Transverse colon (tissue), 4 donors: ENCODE measurements at regions not wholly inside any gene's neighbourhood (a gene's known extent, or its start where the extent isn't known, plus 50 kb on each side); places are given as distances from the start of the nearest gene placed in this dataset.

Experiments
- DNase-seq: peaks from one replicate; pipeline ENCODE4 v3.0.0-alpha.2; 2019
- H3K27ac ChIP-seq, 4 donors: fragments of 200-600 bp; sonication (generic); 2 replicates each; pipeline ENCODE4 v1.5.1; 2016 to 2018; ENCODE audit warnings: inconsistent platforms in 4 of 4
- H3K27me3 ChIP-seq: fragments of 200-600 bp; sonication (generic); 2 replicates; pipeline ENCODE4 v1.5.1; 2017; ENCODE audit warnings: inconsistent platforms
- H3K36me3 ChIP-seq, 4 donors: fragments of 200-600 bp; sonication (generic); 2 replicates each; pipeline ENCODE4 v1.5.1; 2017 to 2019; ENCODE audit warnings: inconsistent platforms in 4 of 4
- H3K4me1 ChIP-seq, 4 donors: fragments of 200-600 bp; sonication (generic); 2 replicates each; pipeline ENCODE4 v1.5.1; 2017 to 2020; ENCODE audit warnings: inconsistent platforms in 4 of 4
- H3K4me3 ChIP-seq, 4 donors: fragments of 200-600 bp; sonication (generic); 1 replicate in 1 of 4; 2 replicates in 3 of 4; pipeline versions ENCODE4 v1.5.1 to v1.6.1; 2017 to 2019; ENCODE audit warnings: inconsistent platforms in 4 of 4
- H3K9me3 ChIP-seq, 2 donors: fragments of 200-600 bp; sonication (generic); 2 replicates each; pipeline ENCODE4 v1.5.1; 2017 to 2019; ENCODE audit warnings: inconsistent platforms in 2 of 2
- EP300 ChIP-seq: sonication (generic); formaldehyde crosslinking; IDR thresholded peaks from one replicate; pipeline ENCODE4 v1.6.1; 2017; ENCODE audit warnings: antibody characterized with exemption, low read depth
- POLR2A ChIP-seq: fragments of 450-650 bp; IDR thresholded peaks from one replicate; pipeline ENCODE4 v1.6.1; 2016; ENCODE audit warnings: antibody characterized with exemption, mild to moderate bottlenecking, moderate library complexity
- POLR2AphosphoS5 ChIP-seq, 3 donors: sonication (generic); formaldehyde crosslinking; IDR thresholded peaks; one replicate each; pipeline ENCODE4 v1.6.1; 2016; ENCODE audit warnings: antibody characterized with exemption in 3 of 3
- WGBS, 2 donors: methylation state at CpG; one replicate each; pipeline ENCODE4 v1.1.5; 2018; ENCODE audit warnings: low coverage in 1 of 2; 5-methylcytosine and 5-hydroxymethylcytosine counted together
- in situ Hi-C, 4 donors: fragments of 200-750 bp; cut with MboI; loops; one replicate each; pipeline versions ENCODE4 v1.15.0 to v1.15.1; 2017; ENCODE audit warnings: low sequenced_read_pairs in 3 of 4, low pct_ligation_motif_present in 1 of 4, low pct_unique_long_range_greater_than_20kb in 1 of 4
- intact Hi-C: fragments of 100-400 bp; cut with DNase I; formaldehyde crosslinking; loops from one replicate; pipeline ENCODE4 v1.15.1; 2023; ENCODE audit warnings: low total_unique reads
- TF ChIP-seq, protein P1 (sequence below), 5 experiments: fragments of 200-600 bp in 3 of 5; fragments of 450-650 bp in 2 of 5; sonication (generic) in 3 of 5; IDR thresholded peaks; 1 replicate in 2 of 5; 2 replicates in 3 of 5; pipeline ENCODE4 v1.5.1; 2016 to 2017; ENCODE audit warnings: antibody characterized with exemption in 5 of 5, inconsistent platforms in 3 of 5, mild to moderate bottlenecking in 2 of 5, moderate library complexity in 1 of 5

DNA sequence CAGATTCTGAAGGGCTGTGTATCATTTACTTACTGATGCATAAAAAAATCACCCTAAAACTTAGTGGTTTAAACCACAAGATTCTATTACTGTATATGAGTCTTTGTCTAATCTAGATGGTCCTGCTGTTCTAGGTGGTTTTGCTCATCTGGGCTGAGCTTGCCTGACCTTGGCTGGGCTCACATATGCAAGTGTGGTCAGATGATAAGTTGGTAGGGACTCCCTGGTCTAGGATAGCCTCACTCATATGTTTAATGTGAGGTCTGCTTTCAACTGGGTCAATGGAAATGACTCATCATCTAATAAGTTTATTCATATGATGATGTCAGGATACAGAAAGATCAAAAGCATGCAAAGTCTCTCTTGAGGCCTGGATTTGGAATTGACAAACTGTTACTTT, 887.8 kb downstream of the TRHDE start:
- Histone ChIP-seq H3K4me3 (no peak overlapping the region), H3K4me1 (no peaks in the 10 kb centered on the region), H3K9me3 (no peaks in the 10 kb centered on the region), H3K27me3 (no peaks in the 10 kb centered on the region), H3K36me3 (no peaks in the 10 kb centered on the region), H3K27ac (no peak overlapping the region)
- no peak for DNase-seq
- in situ Hi-C loops, result no loop called here
- no peak for TF ChIP-seq POLR2A
- TF ChIP-seq, protein P1, sequence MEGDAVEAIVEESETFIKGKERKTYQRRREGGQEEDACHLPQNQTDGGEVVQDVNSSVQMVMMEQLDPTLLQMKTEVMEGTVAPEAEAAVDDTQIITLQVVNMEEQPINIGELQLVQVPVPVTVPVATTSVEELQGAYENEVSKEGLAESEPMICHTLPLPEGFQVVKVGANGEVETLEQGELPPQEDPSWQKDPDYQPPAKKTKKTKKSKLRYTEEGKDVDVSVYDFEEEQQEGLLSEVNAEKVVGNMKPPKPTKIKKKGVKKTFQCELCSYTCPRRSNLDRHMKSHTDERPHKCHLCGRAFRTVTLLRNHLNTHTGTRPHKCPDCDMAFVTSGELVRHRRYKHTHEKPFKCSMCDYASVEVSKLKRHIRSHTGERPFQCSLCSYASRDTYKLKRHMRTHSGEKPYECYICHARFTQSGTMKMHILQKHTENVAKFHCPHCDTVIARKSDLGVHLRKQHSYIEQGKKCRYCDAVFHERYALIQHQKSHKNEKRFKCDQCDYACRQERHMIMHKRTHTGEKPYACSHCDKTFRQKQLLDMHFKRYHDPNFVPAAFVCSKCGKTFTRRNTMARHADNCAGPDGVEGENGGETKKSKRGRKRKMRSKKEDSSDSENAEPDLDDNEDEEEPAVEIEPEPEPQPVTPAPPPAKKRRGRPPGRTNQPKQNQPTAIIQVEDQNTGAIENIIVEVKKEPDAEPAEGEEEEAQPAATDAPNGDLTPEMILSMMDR (IDR thresholded peaks at IDR 0.05), result no peak
- TF ChIP-seq EP300, result no peak
- no peak for TF ChIP-seq POLR2AphosphoS5 (IDR thresholded peaks at IDR 0.05)
- intact Hi-C loops, result loop anchor here (2.0 kb wide), 1 partner anchor 41 kb away; no protein-coding TSS in a partner anchor

GRCh38 chr12:73161970-73162369, 889.8 kb downstream of the TRHDE start:
- H3K4me3 ChIP-seq, result no peak overlapping the region
- WGBS, 2 donors, result 81 to 93% methylated on average over 2 of the region's 2 CpGs
- TF ChIP-seq EP300 (no peak), POLR2AphosphoS5 (IDR thresholded peaks at IDR 0.05) (no peak), POLR2A (no peak)
- TF ChIP-seq, protein P1 (IDR thresholded peaks at IDR 0.05), result no peak
- no peaks in the 10 kb centered on the region for H3K9me3 ChIP-seq
- in situ Hi-C loops (no loop called here), intact Hi-C loops (no loop called here)
- H3K4me1 ChIP-seq, result no peaks in the 10 kb centered on the region
- no peaks in the 10 kb centered on the region for H3K27me3 ChIP-seq
- no peak overlapping the region for H3K27ac ChIP-seq
- no peaks in the 10 kb centered on the region for H3K36me3 ChIP-seq
- DNase-seq, result no peak

DNA sequence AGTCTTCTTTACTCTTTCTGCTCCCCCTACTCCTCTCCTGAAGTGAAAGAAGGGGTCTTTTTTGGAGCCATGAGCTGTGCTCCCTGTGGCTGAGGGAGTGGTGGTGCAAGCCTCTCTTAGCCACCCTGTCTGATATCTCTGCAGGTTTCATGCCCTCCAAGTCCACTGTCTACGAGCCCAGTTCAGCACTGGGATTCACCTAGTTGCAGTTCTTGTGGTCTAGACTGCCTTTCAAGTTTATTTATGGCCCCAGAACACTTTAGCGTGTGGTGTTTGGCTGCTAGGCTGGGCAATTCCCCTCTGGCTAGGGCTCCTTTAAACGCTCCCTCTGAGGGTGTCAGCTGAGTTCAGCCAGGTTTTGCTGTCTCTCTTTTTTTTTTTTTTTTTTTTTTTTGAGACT, 908.6 kb downstream of the TRHDE start:
- 39 to 50% methylated on average over 2 to 3 of the region's 3 CpGs for WGBS, 2 donors
- Histone ChIP-seq H3K27me3 (no peaks in the 10 kb centered on the region), H3K27ac (no peak overlapping the region), H3K4me3 (no peak overlapping the region), H3K9me3 (peaks cover 2 to 11% of the 10 kb centered on the region in 2 donors), H3K4me1 (no peaks in the 10 kb centered on the region), H3K36me3 (no peaks in the 10 kb centered on the region)
- intact Hi-C loops, result no loop called here
- no peak for DNase-seq
- in situ Hi-C loops, result no loop called here
- TF ChIP-seq EP300, result no peak
- no peak for TF ChIP-seq POLR2A
- TF ChIP-seq, protein P1 (IDR thresholded peaks at IDR 0.05), result no peak
- no peak for TF ChIP-seq POLR2AphosphoS5 (IDR thresholded peaks at IDR 0.05)

- in situ Hi-C loops, result no loop called here
Observed at GRCh38 chr12:73181244-73181643, 909.1 kb downstream of the TRHDE start.

More at GRCh38 chr12:73181244-73181643, 909.1 kb downstream of the TRHDE start:
- 78% methylated on average over 7 of the region's 7 CpGs; no CpG with 5 or more reads in 1 of the 2 donors for WGBS, 2 donors
- H3K27ac ChIP-seq, result no peak overlapping the region
- intact Hi-C loops, result no loop called here
- TF ChIP-seq, protein P1 (IDR thresholded peaks at IDR 0.05), result no peak
- TF ChIP-seq EP300 (no peak), POLR2A (no peak), POLR2AphosphoS5 (IDR thresholded peaks at IDR 0.05) (no peak)
- H3K4me3 ChIP-seq, result no peak overlapping the region
- H3K36me3 ChIP-seq, result no peaks in the 10 kb centered on the region
- DNase-seq, result no peak
- peaks cover 7 to 16% of the 10 kb centered on the region in 2 donors for H3K9me3 ChIP-seq
- no peaks in the 10 kb centered on the region for H3K27me3 ChIP-seq
- H3K4me1 ChIP-seq, result no peaks in the 10 kb centered on the region
